NCI-H1694 (cell line): ENCODE measurements at regions not wholly inside any gene's neighbourhood (a gene's known extent, or its start where the extent isn't known, plus 50 kb on each side); places are given as distances from the start of the nearest gene placed in this dataset.
"Not testable (repeated sequence)": the region's sequence is repeated elsewhere in the genome, so short reads cannot be mapped to it uniquely, and the experiment has no call there.

Source experiments
- DNase-seq: peaks from one replicate; lab custom pipeline; 2025; lab: John Stamatoyannopoulos, UW

GRCh38 chr9:104195142-104195541 lies 101.0 kb downstream of the SMC2 start:
- DNase-seq: not testable (repeated sequence)

- DNase-seq: no peak
Observed at GRCh38 chr9:104200456-104200994, 106.4 kb downstream of the SMC2 start.

- DNase-seq: no peak
Observed at GRCh38 chr9:104206766-104207165, 112.7 kb downstream of the SMC2 start.

- DNase-seq: no peak
Observed at GRCh38 chr9:104209387-104209786, 115.3 kb downstream of the SMC2 start.

GRCh38 chr9:104227108-104227507 lies 133.0 kb downstream of the SMC2 start:
- no peak for DNase-seq

GRCh38 chr9:104232781-104233341 lies 138.8 kb downstream of the SMC2 start:
- no peak for DNase-seq

- no peak for DNase-seq
Observed at GRCh38 chr9:104233366-104233765, 139.3 kb downstream of the SMC2 start.

GRCh38 chr9:104234632-104235337 lies 140.7 kb downstream of the SMC2 start:
- DNase-seq: not testable (repeated sequence)

- not testable (repeated sequence) for DNase-seq
Observed at GRCh38 chr9:104235347-104236120, 141.4 kb downstream of the SMC2 start.

GRCh38 chr9:104238668-104239067 lies 144.6 kb downstream of the SMC2 start:
- DNase-seq: no peak

- no peak for DNase-seq
Observed at GRCh38 chr9:104240890-104241289, 146.8 kb downstream of the SMC2 start.

GRCh38 chr9:104245925-104246324 lies 151.8 kb downstream of the SMC2 start:
- DNase-seq: no peak

GRCh38 chr9:104247899-104248460 lies 153.9 kb downstream of the SMC2 start:
- no peak for DNase-seq

GRCh38 chr9:104256031-104256695 lies 162.1 kb downstream of the SMC2 start:
- no peak for DNase-seq

GRCh38 chr9:104256696-104257062 lies 162.6 kb downstream of the SMC2 start:
- DNase-seq: no peak

GRCh38 chr9:104258296-104259011 lies 164.3 kb downstream of the SMC2 start:
- no peak for DNase-seq

GRCh38 chr9:104260004-104260403 lies 165.9 kb downstream of the SMC2 start:
- no peak for DNase-seq

- no peak for DNase-seq
Observed at GRCh38 chr9:104263942-104264341, 169.8 kb downstream of the SMC2 start.

- DNase-seq: no peak
Observed at GRCh38 chr9:104264431-104264830, 170.3 kb downstream of the SMC2 start.

GRCh38 chr9:104269374-104269773 lies 175.3 kb downstream of the SMC2 start:
- no peak for DNase-seq
